ENCODE measurements at regions not wholly inside any gene's neighbourhood (a gene's known extent, or its start where the extent isn't known, plus 50 kb on each side); places are given as distances from the start of the nearest gene placed in this dataset.
"Not testable (repeated sequence)": the region's sequence is repeated elsewhere in the genome, so short reads cannot be mapped to it uniquely, and the experiment has no call there.

DNA sequence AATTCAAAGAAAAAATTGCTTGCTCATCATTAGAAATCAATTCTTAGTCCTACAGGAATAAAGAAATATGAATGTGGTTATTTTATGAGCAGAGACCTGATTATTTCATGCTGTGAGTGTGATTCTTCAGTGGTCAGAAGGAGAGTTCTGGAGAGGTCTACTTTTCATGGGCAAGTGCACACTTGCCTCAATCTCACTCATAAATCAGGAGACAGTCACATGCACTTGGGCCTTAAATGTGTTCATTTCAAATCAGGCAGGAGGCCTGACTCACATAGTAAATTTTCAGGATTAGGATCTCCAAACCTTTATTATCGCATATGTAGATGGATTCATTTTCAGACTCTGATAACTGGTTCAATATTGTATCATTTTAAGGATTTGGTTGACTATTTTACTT is 323.2 kb upstream of the CCNH start:
- peaks cover under 1% of the 10 kb centered on the region for H3K27me3 ChIP-seq (ENCODE audit: control insufficient read depth, insufficient read depth, low read length)
- H3K4me3 ChIP-seq (ENCODE audit: low read length): no peak overlapping the region
- no peak overlapping the region for H3K4me2 ChIP-seq (ENCODE audit: low read length)
- H3K9me3 ChIP-seq (replicated peaks; ENCODE audit: low read length): no peaks in the 10 kb centered on the region
- no peaks in the 10 kb centered on the region for H3K4me1 ChIP-seq (ENCODE audit: control insufficient read depth, insufficient read depth, low read length)
- H3K9ac ChIP-seq (ENCODE audit: low read depth, low read length): no peak overlapping the region
- H3K36me3 ChIP-seq (ENCODE audit: insufficient read depth, low read length): no peaks in the 10 kb centered on the region

DNA sequence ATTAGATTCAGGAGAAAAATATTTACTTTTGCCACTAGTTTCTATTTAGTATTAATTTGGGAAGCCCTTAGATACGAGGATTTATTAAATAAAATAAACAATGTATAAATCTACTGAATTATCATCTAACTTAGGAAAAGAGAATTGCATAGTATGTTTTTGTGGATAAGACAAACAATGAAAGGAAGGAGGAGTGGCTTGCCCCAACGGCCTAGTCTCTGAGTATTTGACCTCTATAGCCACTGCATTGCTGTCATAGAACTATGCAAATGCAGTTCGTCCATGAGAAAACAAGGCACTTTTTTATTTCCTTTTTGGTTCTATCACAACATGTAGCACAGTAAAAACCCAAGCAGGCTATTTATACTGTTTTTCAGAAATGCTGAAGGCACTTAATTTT is 321.2 kb upstream of the CCNH start:
- H3K4me2 ChIP-seq (ENCODE audit: low read length): no peak overlapping the region
- H3K27me3 ChIP-seq (ENCODE audit: control insufficient read depth, insufficient read depth, low read length): no peaks in the 10 kb centered on the region
- no peaks in the 10 kb centered on the region for H3K9me3 ChIP-seq (replicated peaks; ENCODE audit: low read length)
- H3K4me3 ChIP-seq (ENCODE audit: low read length): no peak overlapping the region
- no peaks in the 10 kb centered on the region for H3K4me1 ChIP-seq (ENCODE audit: control insufficient read depth, insufficient read depth, low read length)
- no peak overlapping the region for H3K9ac ChIP-seq (ENCODE audit: low read depth, low read length)
- no peaks in the 10 kb centered on the region for H3K36me3 ChIP-seq (ENCODE audit: insufficient read depth, low read length)

DNA sequence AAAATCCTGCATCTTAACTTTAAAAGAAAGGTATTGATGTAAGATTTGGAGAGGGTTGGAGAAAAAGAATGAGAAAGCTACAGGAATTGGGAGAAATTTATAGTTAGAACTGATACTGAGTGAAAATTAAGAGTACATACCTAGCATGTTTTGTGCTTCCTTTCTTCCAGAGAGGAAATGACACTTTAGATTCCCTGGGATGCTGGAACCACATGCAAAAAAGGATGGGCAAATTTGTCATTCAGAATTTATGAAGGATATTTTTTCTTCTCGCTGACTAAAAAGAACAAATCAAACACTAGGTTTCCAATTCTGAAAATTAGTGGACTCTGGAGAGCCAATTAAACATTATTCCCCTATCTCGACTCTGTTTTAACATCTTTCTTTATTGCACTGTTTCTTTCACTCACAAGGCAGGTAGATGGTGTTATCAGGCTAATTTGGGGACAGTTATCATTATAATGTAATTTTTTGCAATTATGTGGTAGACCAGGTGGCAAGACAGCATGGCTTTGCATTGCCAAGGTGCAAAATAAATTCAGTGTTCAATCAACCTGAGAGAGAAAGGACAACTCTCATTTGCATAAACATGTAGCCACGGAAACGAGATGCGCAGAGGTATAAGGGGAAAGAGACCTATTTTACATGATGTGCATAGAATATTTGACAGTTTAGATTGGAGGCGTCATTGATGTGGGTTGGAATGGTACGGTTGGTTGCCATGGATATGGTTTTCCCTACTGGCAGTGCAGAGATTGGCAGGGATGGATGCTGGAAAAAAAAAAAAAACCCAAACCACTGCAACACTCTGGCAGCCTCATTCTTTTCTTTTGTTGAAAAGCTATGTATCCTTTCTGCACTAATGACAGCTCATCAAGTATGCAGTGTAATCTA is 320.4 kb upstream of the CCNH start:
- H3K4me3 ChIP-seq (ENCODE audit: low read length): no peak overlapping the region
- no peaks in the 10 kb centered on the region for H3K9me3 ChIP-seq (replicated peaks; ENCODE audit: low read length)
- H3K27me3 ChIP-seq (ENCODE audit: control insufficient read depth, insufficient read depth, low read length): no peaks in the 10 kb centered on the region
- H3K36me3 ChIP-seq (ENCODE audit: insufficient read depth, low read length): no peaks in the 10 kb centered on the region
- H3K4me1 ChIP-seq (ENCODE audit: control insufficient read depth, insufficient read depth, low read length): no peaks in the 10 kb centered on the region
- no peak overlapping the region for H3K4me2 ChIP-seq (ENCODE audit: low read length)
- H3K9ac ChIP-seq (ENCODE audit: low read depth, low read length): no peak overlapping the region

- Histone ChIP-seq H3K27me3 (ENCODE audit: control insufficient read depth, insufficient read depth, low read length) (no peaks in the 10 kb centered on the region), H3K4me2 (ENCODE audit: low read length) (no peak overlapping the region), H3K36me3 (ENCODE audit: insufficient read depth, low read length) (no peaks in the 10 kb centered on the region), H3K4me1 (ENCODE audit: control insufficient read depth, insufficient read depth, low read length) (no peaks in the 10 kb centered on the region), H3K9me3 (replicated peaks; ENCODE audit: low read length) (no peaks in the 10 kb centered on the region), H3K4me3 (ENCODE audit: low read length) (no peak overlapping the region), H3K9ac (ENCODE audit: low read depth, low read length) (no peak overlapping the region)
Observed at GRCh38 chr5:87729781-87730180, 317.1 kb upstream of the CCNH start.

GRCh38 chr5:87722286-87722685 is 309.6 kb upstream of the CCNH start:
- Histone ChIP-seq H3K27me3 (ENCODE audit: control insufficient read depth, insufficient read depth, low read length) (no peaks in the 10 kb centered on the region), H3K4me1 (ENCODE audit: control insufficient read depth, insufficient read depth, low read length) (no peaks in the 10 kb centered on the region), H3K4me2 (ENCODE audit: low read length) (no peak overlapping the region), H3K9ac (ENCODE audit: low read depth, low read length) (no peak overlapping the region), H3K36me3 (ENCODE audit: insufficient read depth, low read length) (no peaks in the 10 kb centered on the region), H3K4me3 (ENCODE audit: low read length) (no peak overlapping the region), H3K9me3 (replicated peaks; ENCODE audit: low read length) (no peaks in the 10 kb centered on the region)

DNA sequence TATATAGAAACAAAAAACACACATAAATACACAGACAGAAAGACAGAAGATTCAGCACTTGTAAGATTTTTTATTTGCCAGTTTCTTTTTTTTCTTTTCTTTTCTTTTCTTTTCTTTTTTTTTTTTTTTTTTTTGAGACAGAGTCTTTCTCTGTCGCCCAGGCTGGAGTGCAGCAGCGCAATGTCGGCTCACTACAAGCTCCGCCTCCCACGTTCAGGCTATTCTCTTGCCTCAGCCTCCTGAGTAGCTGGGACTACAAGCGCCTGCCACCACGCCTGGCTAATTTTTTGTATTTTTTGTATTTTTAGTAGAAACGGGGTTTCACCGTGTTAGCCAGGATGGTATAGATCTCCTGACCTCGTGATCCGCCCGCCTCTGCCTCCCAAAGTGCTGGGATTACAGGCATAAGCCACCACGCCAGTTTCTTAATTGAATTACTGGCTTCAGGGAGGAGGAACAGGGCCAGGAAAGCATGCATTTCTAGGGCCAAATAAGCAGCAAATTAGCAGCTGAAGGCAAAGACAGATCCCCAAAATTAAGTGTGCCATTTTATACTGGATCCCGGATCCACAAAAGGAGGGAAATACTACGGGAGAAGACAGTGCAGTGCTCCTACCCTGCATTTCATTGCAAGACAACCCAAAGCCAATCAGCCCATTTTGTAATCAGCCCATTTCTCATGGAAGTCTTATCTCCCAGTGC is 305.6 kb upstream of the CCNH start:
- H3K4me2 ChIP-seq (ENCODE audit: low read length); H3K36me3 ChIP-seq (ENCODE audit: insufficient read depth, low read length); H3K4me1 ChIP-seq (ENCODE audit: control insufficient read depth, insufficient read depth, low read length); H3K27me3 ChIP-seq (ENCODE audit: control insufficient read depth, insufficient read depth, low read length); H3K4me3 ChIP-seq (ENCODE audit: low read length); H3K9me3 ChIP-seq (replicated peaks; ENCODE audit: low read length); H3K9ac ChIP-seq (ENCODE audit: low read depth, low read length): not testable (repeated sequence)

DNA sequence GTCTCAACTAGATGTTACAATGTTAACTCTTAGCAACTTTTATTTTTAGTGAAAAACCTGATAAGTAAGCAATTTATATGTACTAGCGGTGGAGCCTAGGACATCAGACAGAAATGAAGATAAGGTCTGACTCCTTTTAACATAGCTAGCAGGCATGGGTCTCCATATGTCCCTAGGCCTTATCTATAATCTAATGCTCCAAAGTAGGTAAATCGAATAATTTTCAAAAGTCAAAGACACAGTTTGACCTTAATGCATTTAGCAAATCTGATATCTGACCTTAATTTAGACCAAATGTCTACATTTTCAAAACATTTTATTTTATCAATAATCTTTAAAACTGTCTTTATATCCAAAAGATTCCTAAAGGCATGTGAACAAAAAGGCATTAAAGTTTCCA is 305.0 kb upstream of the CCNH start:
- Histone ChIP-seq H3K9ac (ENCODE audit: low read depth, low read length) (no peak overlapping the region), H3K27me3 (ENCODE audit: control insufficient read depth, insufficient read depth, low read length) (no peaks in the 10 kb centered on the region), H3K9me3 (replicated peaks; ENCODE audit: low read length) (no peaks in the 10 kb centered on the region), H3K4me2 (ENCODE audit: low read length) (no peak overlapping the region), H3K4me1 (ENCODE audit: control insufficient read depth, insufficient read depth, low read length) (no peaks in the 10 kb centered on the region), H3K4me3 (ENCODE audit: low read length) (no peak overlapping the region), H3K36me3 (ENCODE audit: insufficient read depth, low read length) (no peaks in the 10 kb centered on the region)

DNA sequence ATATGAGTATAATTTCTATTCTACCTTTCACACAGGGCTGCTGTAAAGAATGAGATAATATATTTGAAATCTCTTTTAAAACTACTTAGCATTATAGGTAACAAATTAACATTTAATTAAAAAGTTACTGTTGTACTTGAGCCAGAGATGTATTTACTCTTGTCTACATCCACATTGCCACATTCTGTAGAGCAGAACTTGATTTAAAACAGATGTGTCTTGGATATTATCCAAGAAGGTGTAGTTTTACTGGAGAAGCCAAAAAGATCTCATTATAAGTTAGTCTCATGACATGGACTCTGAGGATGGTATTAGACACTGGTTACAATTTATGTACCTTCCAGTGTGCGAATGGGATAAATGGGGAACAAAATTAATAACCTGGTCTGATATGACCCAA is 293.1 kb upstream of the CCNH start:
- no peaks in the 10 kb centered on the region for H3K36me3 ChIP-seq (ENCODE audit: insufficient read depth, low read length)
- peaks cover 2% of the 10 kb centered on the region for H3K27me3 ChIP-seq (ENCODE audit: control insufficient read depth, insufficient read depth, low read length)
- H3K9ac ChIP-seq (ENCODE audit: low read depth, low read length): no peak overlapping the region
- H3K4me1 ChIP-seq (ENCODE audit: control insufficient read depth, insufficient read depth, low read length): no peaks in the 10 kb centered on the region
- no peak overlapping the region for H3K4me3 ChIP-seq (ENCODE audit: low read length)
- H3K4me2 ChIP-seq (ENCODE audit: low read length): no peak overlapping the region
- H3K9me3 ChIP-seq (replicated peaks; ENCODE audit: low read length): no peaks in the 10 kb centered on the region

- Histone ChIP-seq H3K9ac (ENCODE audit: low read depth, low read length) (no peak overlapping the region), H3K9me3 (replicated peaks; ENCODE audit: low read length) (no peaks in the 10 kb centered on the region), H3K27me3 (ENCODE audit: control insufficient read depth, insufficient read depth, low read length) (no peaks in the 10 kb centered on the region), H3K4me1 (ENCODE audit: control insufficient read depth, insufficient read depth, low read length) (no peaks in the 10 kb centered on the region), H3K36me3 (ENCODE audit: insufficient read depth, low read length) (no peaks in the 10 kb centered on the region), H3K4me3 (ENCODE audit: low read length) (no peak overlapping the region), H3K4me2 (ENCODE audit: low read length) (no peak overlapping the region)
Observed at GRCh38 chr5:87686975-87687374, 274.2 kb upstream of the CCNH start.

- Histone ChIP-seq H3K4me2 (ENCODE audit: low read length) (no peak overlapping the region), H3K9ac (ENCODE audit: low read depth, low read length) (no peak overlapping the region), H3K4me1 (ENCODE audit: control insufficient read depth, insufficient read depth, low read length) (no peaks in the 10 kb centered on the region), H3K9me3 (replicated peaks; ENCODE audit: low read length) (no peaks in the 10 kb centered on the region), H3K36me3 (ENCODE audit: insufficient read depth, low read length) (no peaks in the 10 kb centered on the region), H3K27me3 (ENCODE audit: control insufficient read depth, insufficient read depth, low read length) (no peaks in the 10 kb centered on the region), H3K4me3 (ENCODE audit: low read length) (no peak overlapping the region)
Observed at GRCh38 chr5:87686018-87686417, 273.3 kb upstream of the CCNH start.

DNA sequence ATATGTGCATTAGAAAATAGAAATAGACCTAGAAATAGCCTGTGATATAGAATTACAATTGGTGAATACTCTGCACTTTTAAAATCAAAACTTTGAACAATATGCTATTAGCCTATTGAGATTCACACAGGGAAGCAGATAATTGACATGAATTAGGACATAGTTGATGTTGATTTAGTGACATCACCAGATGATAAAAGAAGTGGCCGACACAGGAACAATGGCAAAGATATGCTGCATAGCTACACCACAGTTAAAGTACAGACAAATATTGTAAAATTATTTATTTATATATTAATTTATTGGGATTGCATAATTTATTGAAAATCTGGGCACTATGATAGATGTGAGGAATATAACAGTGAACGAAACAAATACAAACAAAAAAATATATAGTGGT is 261.5 kb upstream of the CCNH start:
- Histone ChIP-seq H3K36me3 (ENCODE audit: insufficient read depth, low read length) (no peaks in the 10 kb centered on the region), H3K4me3 (ENCODE audit: low read length) (no peak overlapping the region), H3K9me3 (replicated peaks; ENCODE audit: low read length) (no peaks in the 10 kb centered on the region), H3K9ac (ENCODE audit: low read depth, low read length) (no peak overlapping the region), H3K4me2 (ENCODE audit: low read length) (no peak overlapping the region), H3K27me3 (ENCODE audit: control insufficient read depth, insufficient read depth, low read length) (no peaks in the 10 kb centered on the region), H3K4me1 (ENCODE audit: control insufficient read depth, insufficient read depth, low read length) (no peaks in the 10 kb centered on the region)

DNA sequence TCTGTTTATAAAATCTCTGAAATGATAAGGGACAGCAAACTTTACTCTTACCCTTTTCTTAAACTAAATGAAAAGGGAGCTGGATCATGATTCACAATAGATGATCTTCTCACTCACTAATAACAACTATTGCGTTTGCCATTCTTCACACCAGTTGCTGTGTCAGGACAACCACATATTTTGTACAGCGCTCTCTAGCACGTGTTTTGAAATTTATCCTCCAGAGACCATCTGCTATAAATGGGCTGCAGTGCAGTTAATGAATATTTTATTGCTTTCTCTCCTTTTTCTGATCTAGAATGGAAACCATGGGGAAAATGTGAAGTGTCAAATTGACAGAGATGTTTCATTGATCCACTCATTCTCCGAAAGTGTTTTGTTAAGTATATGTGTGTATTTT is 258.4 kb upstream of the CCNH start:
- no peak overlapping the region for H3K4me3 ChIP-seq (ENCODE audit: low read length)
- no peaks in the 10 kb centered on the region for H3K4me1 ChIP-seq (ENCODE audit: control insufficient read depth, insufficient read depth, low read length)
- H3K9me3 ChIP-seq (replicated peaks; ENCODE audit: low read length): no peaks in the 10 kb centered on the region
- peaks cover 2% of the 10 kb centered on the region for H3K27me3 ChIP-seq (ENCODE audit: control insufficient read depth, insufficient read depth, low read length)
- H3K9ac ChIP-seq (ENCODE audit: low read depth, low read length): no peak overlapping the region
- no peaks in the 10 kb centered on the region for H3K36me3 ChIP-seq (ENCODE audit: insufficient read depth, low read length)
- H3K4me2 ChIP-seq (ENCODE audit: low read length): no peak overlapping the region

Measured in skeletal muscle satellite cell (primary cell).